ENCODE measurements at regions not wholly inside any gene's neighbourhood (a gene's known extent, or its start where the extent isn't known, plus 50 kb on each side); places are given as distances from the start of the nearest gene placed in this dataset.

DNA sequence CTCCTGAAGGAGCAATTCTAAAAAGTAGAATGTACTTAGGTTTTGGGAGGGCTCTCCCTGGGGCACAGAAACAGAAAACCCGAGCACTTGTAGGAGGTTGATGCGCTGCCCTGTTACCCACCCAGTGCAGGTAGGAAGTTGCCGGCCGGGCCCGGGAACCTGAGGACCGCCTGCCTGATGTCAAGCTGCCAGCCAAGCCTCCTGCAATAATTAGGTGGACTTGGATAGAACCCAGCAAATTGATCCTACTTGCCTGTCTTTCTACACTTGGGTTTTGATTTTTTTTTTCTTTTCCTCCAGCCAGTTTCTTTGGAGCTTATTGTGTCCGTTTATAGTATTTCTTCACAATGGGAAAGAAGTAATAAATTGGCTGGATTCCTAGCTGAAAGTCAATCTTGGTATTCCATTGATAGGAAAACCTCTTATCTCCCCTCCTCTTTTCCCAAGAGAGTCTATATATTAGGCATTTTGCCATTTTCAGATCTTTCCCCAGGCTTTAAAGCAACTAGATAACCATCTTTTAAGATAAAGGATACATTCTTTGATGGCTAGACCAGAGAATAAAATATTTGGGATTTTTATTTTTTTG is 78.3 kb upstream of the FYN start:
- no peak overlapping the region for H3K27ac ChIP-seq (ENCODE audit: low read depth, low read length)
- H3K23ac ChIP-seq (ENCODE audit: low read length) = no peak overlapping the region
- WGBS (ENCODE audit: extremely low coverage, insufficient coverage, low lambda C conversion rate) = no CpG with 5 or more reads among the region's 7 CpGs

GRCh38 chr6:111952274-111952673 is 79.0 kb upstream of the FYN start:
- H3K27ac ChIP-seq (ENCODE audit: low read depth, low read length) = no peak overlapping the region

More for the DNA sequence above, 78.3 kb upstream of the FYN start:
- Histone ChIP-seq H3K4me3 (ENCODE audit: low read length) (no peak overlapping the region), H3K56ac (ENCODE audit: low read length) (no peak overlapping the region), H3K79me1 (ENCODE audit: low read length) (no peaks in the 10 kb centered on the region), H4K8ac (ENCODE audit: low read depth, low read length) (no peak overlapping the region), H3K4ac (ENCODE audit: low read depth, low read length) (no peak overlapping the region), H2BK120ac (ENCODE audit: low read depth, low read length) (no peak overlapping the region), H3K4me2 (ENCODE audit: low read length) (no peak overlapping the region), H3K4me1 (ENCODE audit: control insufficient read depth, low read depth, low read length) (peaks cover 6% of the 10 kb centered on the region), H4K5ac (ENCODE audit: low read length) (no peak overlapping the region), H2BK15ac (replicated peaks; ENCODE audit: low read depth) (no peak overlapping the region), H2AK5ac (ENCODE audit: low read length) (no peak overlapping the region), H2BK5ac (ENCODE audit: low read length) (no peak overlapping the region), H3K18ac (ENCODE audit: low read length) (no peak overlapping the region), H3K9ac (ENCODE audit: low read length) (no peak overlapping the region), H3K36me3 (ENCODE audit: control insufficient read depth, insufficient read depth, low read length) (no peaks in the 10 kb centered on the region), H3K27me3 (ENCODE audit: insufficient read depth, low read length, poor library complexity) (no peaks in the 10 kb centered on the region), H3K79me2 (ENCODE audit: control insufficient read depth, insufficient read depth, low read length) (no peaks in the 10 kb centered on the region)
- DNase-seq = no peak

DNA sequence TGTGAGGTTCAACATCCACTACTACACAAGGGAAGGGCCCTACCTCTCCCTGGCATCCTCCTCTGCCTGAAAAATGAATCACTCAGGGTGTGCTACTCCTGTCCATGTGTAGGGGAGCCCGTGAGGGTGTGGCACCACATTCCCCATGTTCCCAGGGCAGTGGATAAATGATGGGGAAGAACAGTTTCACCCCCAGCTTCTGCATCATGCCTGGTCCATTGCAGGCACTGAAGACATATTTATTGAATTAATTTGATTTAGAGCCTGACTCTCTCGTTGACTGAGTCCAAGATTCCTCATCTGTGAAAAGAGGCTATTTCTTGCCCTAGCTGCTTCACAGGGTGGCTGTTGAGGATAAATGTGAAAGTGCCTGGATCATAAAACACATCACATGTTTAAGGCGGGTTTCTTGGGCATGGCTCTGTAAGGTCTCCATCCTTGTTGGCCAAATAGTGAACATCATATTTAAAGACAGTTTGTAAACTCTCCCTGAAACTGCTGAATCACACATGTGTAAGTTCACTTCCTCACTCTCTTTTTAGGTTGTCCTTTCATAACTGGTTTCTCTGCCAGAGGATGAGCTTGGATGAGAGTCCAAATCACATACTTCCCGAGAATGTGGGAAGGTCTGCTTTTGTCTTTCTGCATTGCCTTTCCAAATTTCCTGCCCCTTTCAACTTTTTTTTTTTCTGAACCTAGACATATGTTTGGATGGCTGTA is 79.7 kb upstream of the FYN start:
- Histone ChIP-seq H3K18ac (ENCODE audit: low read length) (no peak overlapping the region), H4K5ac (ENCODE audit: low read length) (no peak overlapping the region), H3K4me3 (ENCODE audit: low read length) (no peak overlapping the region), H3K23ac (ENCODE audit: low read length) (no peak overlapping the region), H3K27ac (ENCODE audit: low read depth, low read length) (no peak overlapping the region), H3K79me1 (ENCODE audit: low read length) (no peaks in the 10 kb centered on the region), H3K56ac (ENCODE audit: low read length) (no peak overlapping the region), H2BK5ac (ENCODE audit: low read length) (no peak overlapping the region), H3K36me3 (ENCODE audit: control insufficient read depth, insufficient read depth, low read length) (no peaks in the 10 kb centered on the region), H3K9ac (ENCODE audit: low read length) (no peak overlapping the region), H4K8ac (ENCODE audit: low read depth, low read length) (no peak overlapping the region), H2BK120ac (ENCODE audit: low read depth, low read length) (no peak overlapping the region), H2AK5ac (ENCODE audit: low read length) (no peak overlapping the region), H3K79me2 (ENCODE audit: control insufficient read depth, insufficient read depth, low read length) (no peaks in the 10 kb centered on the region), H2BK15ac (replicated peaks; ENCODE audit: low read depth) (no peak overlapping the region), H3K27me3 (ENCODE audit: insufficient read depth, low read length, poor library complexity) (no peaks in the 10 kb centered on the region), H3K4me2 (ENCODE audit: low read length) (no peak overlapping the region), H3K4me1 (ENCODE audit: control insufficient read depth, low read depth, low read length) (peaks cover 6% of the 10 kb centered on the region), H3K4ac (ENCODE audit: low read depth, low read length) (no peak overlapping the region)
- no peak for DNase-seq
- no CpG with 5 or more reads among the region's 4 CpGs for WGBS (ENCODE audit: extremely low coverage, insufficient coverage, low lambda C conversion rate)

More at GRCh38 chr6:111952274-111952673, 79.0 kb upstream of the FYN start:
- no peak for DNase-seq
- Histone ChIP-seq H3K18ac (ENCODE audit: low read length) (no peak overlapping the region), H2AK5ac (ENCODE audit: low read length) (no peak overlapping the region), H3K56ac (ENCODE audit: low read length) (no peak overlapping the region), H3K79me1 (ENCODE audit: low read length) (no peaks in the 10 kb centered on the region), H3K4ac (ENCODE audit: low read depth, low read length) (no peak overlapping the region), H3K9ac (ENCODE audit: low read length) (no peak overlapping the region), H4K5ac (ENCODE audit: low read length) (no peak overlapping the region), H3K4me3 (ENCODE audit: low read length) (no peak overlapping the region), H2BK120ac (ENCODE audit: low read depth, low read length) (peak overlapping the region; percentile 56), H3K23ac (ENCODE audit: low read length) (no peak overlapping the region), H2BK15ac (replicated peaks; ENCODE audit: low read depth) (no peak overlapping the region), H3K4me1 (ENCODE audit: control insufficient read depth, low read depth, low read length) (peaks cover 6% of the 10 kb centered on the region), H3K27me3 (ENCODE audit: insufficient read depth, low read length, poor library complexity) (no peaks in the 10 kb centered on the region), H3K79me2 (ENCODE audit: control insufficient read depth, insufficient read depth, low read length) (no peaks in the 10 kb centered on the region), H2BK5ac (ENCODE audit: low read length) (no peak overlapping the region), H4K8ac (ENCODE audit: low read depth, low read length) (no peak overlapping the region), H3K36me3 (ENCODE audit: control insufficient read depth, insufficient read depth, low read length) (no peaks in the 10 kb centered on the region), H3K4me2 (ENCODE audit: low read length) (no peak overlapping the region)
- no CpG with 5 or more reads among the region's 5 CpGs for WGBS (ENCODE audit: extremely low coverage, insufficient coverage, low lambda C conversion rate)

DNA sequence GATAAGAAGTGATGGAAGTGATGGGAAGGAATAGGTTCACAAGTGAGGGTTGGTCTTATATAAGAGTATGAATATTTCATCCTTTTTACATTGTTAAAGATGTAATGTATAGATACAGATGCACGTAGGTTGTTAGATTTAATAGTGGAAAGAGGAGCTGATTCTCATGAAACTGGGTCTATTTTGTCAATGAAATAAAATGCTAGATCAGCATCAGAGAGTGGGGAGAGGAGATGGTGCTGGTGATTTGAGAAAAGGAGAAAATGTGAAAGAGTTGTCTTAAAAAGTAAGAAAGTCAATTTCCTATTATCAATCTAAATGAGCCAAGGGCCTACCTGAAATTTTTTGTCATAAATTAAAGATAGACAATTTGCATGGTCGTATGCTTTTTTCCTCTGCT is 82.8 kb upstream of the FYN start:
- Histone ChIP-seq H3K79me2 (ENCODE audit: control insufficient read depth, insufficient read depth, low read length) (no peaks in the 10 kb centered on the region), H3K23ac (ENCODE audit: low read length) (no peak overlapping the region), H4K8ac (ENCODE audit: low read depth, low read length) (no peak overlapping the region), H3K56ac (ENCODE audit: low read length) (no peak overlapping the region), H2AK5ac (ENCODE audit: low read length) (no peak overlapping the region), H3K4me1 (ENCODE audit: control insufficient read depth, low read depth, low read length) (peaks cover 3% of the 10 kb centered on the region), H3K4me3 (ENCODE audit: low read length) (no peak overlapping the region), H3K18ac (ENCODE audit: low read length) (no peak overlapping the region), H3K27me3 (ENCODE audit: insufficient read depth, low read length, poor library complexity) (no peaks in the 10 kb centered on the region), H2BK15ac (replicated peaks; ENCODE audit: low read depth) (no peak overlapping the region), H3K4ac (ENCODE audit: low read depth, low read length) (no peak overlapping the region), H2BK5ac (ENCODE audit: low read length) (no peak overlapping the region), H3K9ac (ENCODE audit: low read length) (no peak overlapping the region), H3K27ac (ENCODE audit: low read depth, low read length) (no peak overlapping the region), H4K5ac (ENCODE audit: low read length) (no peak overlapping the region), H2BK120ac (ENCODE audit: low read depth, low read length) (no peak overlapping the region), H3K4me2 (ENCODE audit: low read length) (no peak overlapping the region), H3K36me3 (ENCODE audit: control insufficient read depth, insufficient read depth, low read length) (no peaks in the 10 kb centered on the region), H3K79me1 (ENCODE audit: low read length) (no peaks in the 10 kb centered on the region)
- no CpG with 5 or more reads among the region's 2 CpGs for WGBS (ENCODE audit: extremely low coverage, insufficient coverage, low lambda C conversion rate)
- DNase-seq = no peak

DNA sequence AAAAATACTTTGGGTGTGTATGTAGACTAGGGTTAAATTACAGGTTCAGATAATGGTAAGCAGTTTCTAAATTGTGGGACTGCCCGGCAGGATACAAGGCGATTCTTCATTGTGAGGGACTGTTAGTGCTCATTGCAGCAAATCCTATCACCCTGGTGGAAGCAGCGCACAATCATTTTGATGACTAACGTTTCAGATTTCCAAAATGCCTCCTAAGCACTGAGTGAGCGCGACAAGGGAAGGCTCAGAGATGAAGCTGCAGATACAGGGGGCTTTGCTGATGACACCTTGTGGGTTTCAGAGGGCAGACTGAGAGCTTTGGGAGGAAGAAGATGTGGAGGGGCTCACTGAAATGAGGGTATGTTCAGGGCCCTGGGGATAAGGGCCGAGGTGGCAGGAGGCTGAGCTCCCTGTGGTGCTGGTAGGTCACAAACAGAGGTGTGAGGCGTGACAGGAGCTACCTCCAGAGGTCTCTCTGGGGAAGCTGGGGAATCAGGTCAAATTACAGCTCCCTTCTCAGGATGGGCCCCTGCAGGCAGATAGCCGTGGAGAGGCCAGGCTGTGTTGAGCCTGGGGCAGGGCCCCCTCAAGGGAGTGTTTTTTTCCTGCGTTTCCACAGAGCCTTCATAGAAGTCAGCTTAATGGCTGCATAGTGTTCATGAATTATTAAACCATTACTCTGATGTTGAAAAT is 84.5 kb upstream of the FYN start:
- WGBS (ENCODE audit: extremely low coverage, insufficient coverage, low lambda C conversion rate) = no CpG with 5 or more reads among the region's 10 CpGs
- peak; percentile 85 for DNase-seq

More for the DNA sequence above, 84.5 kb upstream of the FYN start:
- Histone ChIP-seq H3K9ac (ENCODE audit: low read length) (no peak overlapping the region), H2AK5ac (ENCODE audit: low read length) (no peak overlapping the region), H3K4ac (ENCODE audit: low read depth, low read length) (no peak overlapping the region), H4K5ac (ENCODE audit: low read length) (no peak overlapping the region), H3K4me2 (ENCODE audit: low read length) (no peak overlapping the region), H3K27me3 (ENCODE audit: insufficient read depth, low read length, poor library complexity) (no peaks in the 10 kb centered on the region), H3K79me1 (ENCODE audit: low read length) (no peaks in the 10 kb centered on the region), H2BK5ac (ENCODE audit: low read length) (no peak overlapping the region), H3K4me3 (ENCODE audit: low read length) (no peak overlapping the region), H3K27ac (ENCODE audit: low read depth, low read length) (no peak overlapping the region), H4K8ac (ENCODE audit: low read depth, low read length) (no peak overlapping the region), H2BK15ac (replicated peaks; ENCODE audit: low read depth) (no peak overlapping the region), H3K56ac (ENCODE audit: low read length) (no peak overlapping the region), H3K36me3 (ENCODE audit: control insufficient read depth, insufficient read depth, low read length) (no peaks in the 10 kb centered on the region), H2BK120ac (ENCODE audit: low read depth, low read length) (no peak overlapping the region), H3K18ac (ENCODE audit: low read length) (no peak overlapping the region), H3K79me2 (ENCODE audit: control insufficient read depth, insufficient read depth, low read length) (no peaks in the 10 kb centered on the region), H3K23ac (ENCODE audit: low read length) (no peak overlapping the region), H3K4me1 (ENCODE audit: control insufficient read depth, low read depth, low read length) (peaks cover 3% of the 10 kb centered on the region)

All from mesendoderm (in vitro differentiated cells).